GM13976 (cell line): ENCODE measurements at regions not wholly inside any gene's neighbourhood (a gene's known extent, or its start where the extent isn't known, plus 50 kb on each side); places are given as distances from the start of the nearest gene placed in this dataset.
A peak's percentile ranks its signal among the peaks of the same experiment; 100 is the strongest.

Experiments
- DNase-seq: peaks from one replicate; pipeline ENCODE4 v3.0.0; 2012; ENCODE audit warnings: low spot score
- CTCF ChIP-seq: IDR thresholded peaks from 2 replicates; pipeline ENCODE4 v1.5.1; 2012; ENCODE audit warnings: borderline replicate concordance, mild to moderate bottlenecking; ENCODE audit not compliant: insufficient read depth; ENCODE audit errors: extremely low read depth, missing control alignments, control extremely low read depth
- in situ Hi-C: fragments of 300-500 bp; cut with MboI; formaldehyde crosslinking; loops from one replicate; pipeline ENCODE4 v1.12.0; 2022; ENCODE audit warnings: low sequenced_read_pairs, mixed read lengths, inconsistent platforms; ENCODE audit not compliant: unreplicated experiment

DNA sequence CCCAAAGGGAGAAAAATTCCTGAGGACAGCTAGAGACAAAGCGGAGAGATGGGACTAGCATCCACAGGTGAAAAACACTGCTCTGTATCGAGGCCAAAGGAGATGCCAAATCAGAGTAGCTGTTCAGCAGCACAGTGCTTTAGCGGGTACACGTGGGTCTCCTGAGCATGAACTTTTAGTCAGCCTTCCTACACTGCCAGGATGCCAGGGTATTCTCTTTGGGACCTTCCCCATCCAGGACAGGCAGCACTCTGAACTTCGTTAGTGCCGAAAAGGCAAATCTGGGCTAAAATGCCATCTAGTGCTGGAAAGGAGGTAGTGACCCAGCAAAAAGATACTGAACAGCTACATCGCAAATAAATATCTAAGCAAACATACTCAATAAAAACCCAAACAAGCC lies 64.9 kb downstream of the C6orf58 start:
- DNase-seq, result peak; percentile 12
- in situ Hi-C loops, result no loop called here
- peak; percentile 42 for TF ChIP-seq CTCF
